Prostate gland (tissue), 2 donors: ENCODE measurements at regions not wholly inside any gene's neighbourhood (a gene's known extent, or its start where the extent isn't known, plus 50 kb on each side); places are given as distances from the start of the nearest gene placed in this dataset.

Experiments
- POLR2A ChIP-seq: fragments of 450-650 bp; IDR thresholded peaks from one replicate; pipeline ENCODE4 v1.6.1; 2016; ENCODE audit warnings: antibody characterized with exemption, mild to moderate bottlenecking
- POLR2AphosphoS5 ChIP-seq: sonication (generic); formaldehyde crosslinking; IDR thresholded peaks from one replicate; pipeline ENCODE4 v1.6.1; 2017; ENCODE audit warnings: antibody characterized with exemption
- TF ChIP-seq, protein P1 (sequence below), 4 experiments: fragments of 200-600 bp in 2 of 4; fragments of 450-650 bp in 2 of 4; sonication (generic) in 2 of 4; IDR thresholded peaks; 1 replicate in 3 of 4; 2 replicates in 1 of 4; pipeline ENCODE4 v1.5.1; 2016 to 2019; ENCODE audit warnings: antibody characterized with exemption in 4 of 4, mild to moderate bottlenecking in 2 of 4, moderate library complexity in 2 of 4

DNA sequence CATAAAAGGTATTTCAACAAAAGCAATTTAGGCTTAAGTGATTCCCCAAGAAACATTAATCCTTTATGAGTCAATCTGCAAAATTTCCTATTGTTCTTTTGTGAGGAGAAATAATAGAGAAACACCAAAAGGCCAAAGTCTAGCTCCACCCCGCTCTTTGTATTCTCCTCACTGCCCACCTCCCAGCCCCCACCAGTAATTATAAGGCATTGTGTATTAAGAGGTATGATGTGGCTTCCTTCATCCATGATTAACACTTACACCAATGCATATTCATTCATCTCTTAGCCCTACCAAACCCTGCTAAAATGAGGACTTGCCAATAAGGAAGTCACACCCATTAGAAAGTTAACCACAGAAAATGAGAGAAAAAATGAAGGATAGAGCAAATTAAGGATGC, 105.3 kb upstream of the SPATA31D4 start:
- TF ChIP-seq, protein P1, sequence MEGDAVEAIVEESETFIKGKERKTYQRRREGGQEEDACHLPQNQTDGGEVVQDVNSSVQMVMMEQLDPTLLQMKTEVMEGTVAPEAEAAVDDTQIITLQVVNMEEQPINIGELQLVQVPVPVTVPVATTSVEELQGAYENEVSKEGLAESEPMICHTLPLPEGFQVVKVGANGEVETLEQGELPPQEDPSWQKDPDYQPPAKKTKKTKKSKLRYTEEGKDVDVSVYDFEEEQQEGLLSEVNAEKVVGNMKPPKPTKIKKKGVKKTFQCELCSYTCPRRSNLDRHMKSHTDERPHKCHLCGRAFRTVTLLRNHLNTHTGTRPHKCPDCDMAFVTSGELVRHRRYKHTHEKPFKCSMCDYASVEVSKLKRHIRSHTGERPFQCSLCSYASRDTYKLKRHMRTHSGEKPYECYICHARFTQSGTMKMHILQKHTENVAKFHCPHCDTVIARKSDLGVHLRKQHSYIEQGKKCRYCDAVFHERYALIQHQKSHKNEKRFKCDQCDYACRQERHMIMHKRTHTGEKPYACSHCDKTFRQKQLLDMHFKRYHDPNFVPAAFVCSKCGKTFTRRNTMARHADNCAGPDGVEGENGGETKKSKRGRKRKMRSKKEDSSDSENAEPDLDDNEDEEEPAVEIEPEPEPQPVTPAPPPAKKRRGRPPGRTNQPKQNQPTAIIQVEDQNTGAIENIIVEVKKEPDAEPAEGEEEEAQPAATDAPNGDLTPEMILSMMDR (IDR thresholded peaks at IDR 0.05), result no peak
- TF ChIP-seq POLR2A (no peak), POLR2AphosphoS5 (no peak)
